Left ventricle myocardium inferior (tissue), 1 donor: ENCODE measurements at regions not wholly inside any gene's neighbourhood (a gene's known extent, or its start where the extent isn't known, plus 50 kb on each side); places are given as distances from the start of the nearest gene placed in this dataset.
A peak's percentile ranks its signal among the peaks of the same experiment; 100 is the strongest.
"Not testable (repeated sequence)": the region's sequence is repeated elsewhere in the genome, so short reads cannot be mapped to it uniquely, and the experiment has no call there.

ENCODE experiments used
- DNase-seq: peaks from one replicate; pipeline ENCODE4 v3.0.0-alpha.2; 2020
- H3K27ac ChIP-seq: fragments of 200-600 bp; replicated peaks from 2 replicates; pipeline ENCODE4 v1.8.0; 2021
- H3K27me3 ChIP-seq: fragments of 200-600 bp; 2 replicates; pipeline ENCODE4 v1.8.0; 2021; ENCODE audit warnings: low read depth
- H3K36me3 ChIP-seq: fragments of 200-600 bp; 2 replicates; pipeline ENCODE4 v1.8.0; 2021
- H3K4me1 ChIP-seq: fragments of 200-600 bp; 2 replicates; pipeline ENCODE4 v1.8.0; 2021
- H3K4me3 ChIP-seq: fragments of 200-600 bp; 2 replicates; pipeline ENCODE4 v1.8.0; 2021; ENCODE audit warnings: mild to moderate bottlenecking, moderate library complexity
- H3K9me3 ChIP-seq: fragments of 200-600 bp; replicated peaks from 2 replicates; pipeline ENCODE4 v1.8.0; 2021
- CTCF ChIP-seq: fragments of 200-600 bp; IDR thresholded peaks from 2 replicates; pipeline ENCODE4 v1.8.0; 2021; ENCODE audit warnings: antibody characterized with exemption, mild to moderate bottlenecking, borderline replicate concordance
- intact Hi-C: fragments of 100-400 bp; cut with micrococcal nuclease; formaldehyde crosslinking; loops from one replicate; pipeline ENCODE4 v1.11.0; 2022
- donor health status: DM: no; HTN: yes; CAD: no; lungs with severe emphysema.

- no peak for DNase-seq
- Histone ChIP-seq H3K4me1 (peaks cover 58% of the 10 kb centered on the region), H3K27ac (no peak overlapping the region), H3K27me3 (no peaks in the 10 kb centered on the region), H3K36me3 (no peaks in the 10 kb centered on the region), H3K4me3 (no peak overlapping the region), H3K9me3 (no peaks in the 10 kb centered on the region)
- intact Hi-C loops, result loop anchor here (10.0 kb wide), 1 partner anchor 121 kb away; the partner anchor contains the start of gene PPP2R5A
- TF ChIP-seq CTCF, result no peak
Measured at GRCh38 chr1:212164095-212164872, 120.9 kb upstream of the PPP2R5A start.

GRCh38 chr1:212166244-212166643 is 119.0 kb upstream of the PPP2R5A start:
- DNase-seq, result no peak
- intact Hi-C loops, result loop anchor here (10.0 kb wide), 1 partner anchor 119 kb away; the partner anchor contains the start of gene PPP2R5A
- H3K4me3 ChIP-seq, result no peak overlapping the region
- H3K9me3 ChIP-seq, result no peaks in the 10 kb centered on the region
- H3K4me1 ChIP-seq, result peaks cover 51% of the 10 kb centered on the region
- peak overlapping the region; percentile 78 for H3K27ac ChIP-seq
- no peaks in the 10 kb centered on the region for H3K27me3 ChIP-seq
- no peaks in the 10 kb centered on the region for H3K36me3 ChIP-seq
- no peak for TF ChIP-seq CTCF

GRCh38 chr1:212166644-212167043 is 118.6 kb upstream of the PPP2R5A start:
- peaks cover 47% of the 10 kb centered on the region for H3K4me1 ChIP-seq
- H3K9me3 ChIP-seq, result no peaks in the 10 kb centered on the region
- no peaks in the 10 kb centered on the region for H3K36me3 ChIP-seq
- peak overlapping the region; percentile 78 for H3K27ac ChIP-seq
- no peaks in the 10 kb centered on the region for H3K27me3 ChIP-seq
- no peak for DNase-seq
- intact Hi-C loops, result loop anchor here (10.0 kb wide), 1 partner anchor 118 kb away; the partner anchor contains the start of gene PPP2R5A
- TF ChIP-seq CTCF, result no peak
- peak overlapping the region; percentile 28 for H3K4me3 ChIP-seq

GRCh38 chr1:212167098-212167497 is 118.1 kb upstream of the PPP2R5A start:
- Histone ChIP-seq H3K27me3 (no peaks in the 10 kb centered on the region), H3K36me3 (no peaks in the 10 kb centered on the region), H3K4me3 (peak overlapping the region; percentile 28), H3K9me3 (no peaks in the 10 kb centered on the region), H3K4me1 (peaks cover 43% of the 10 kb centered on the region), H3K27ac (peak overlapping the region; percentile 78)
- intact Hi-C loops, result loop anchor here (10.0 kb wide), 1 partner anchor 118 kb away; the partner anchor contains the start of gene PPP2R5A
- no peak for TF ChIP-seq CTCF
- DNase-seq, result peak; percentile 58

- no peaks in the 10 kb centered on the region for H3K9me3 ChIP-seq
Measured at GRCh38 chr1:212173567-212173966, 111.6 kb upstream of the PPP2R5A start.

GRCh38 chr1:212174295-212174694 is 110.9 kb upstream of the PPP2R5A start:
- H3K4me3 ChIP-seq, DNase-seq, intact Hi-C loops, H3K27ac ChIP-seq, H3K4me1 ChIP-seq, H3K27me3 ChIP-seq, H3K36me3 ChIP-seq, H3K9me3 ChIP-seq: not testable (repeated sequence)

More at GRCh38 chr1:212173567-212173966, 111.6 kb upstream of the PPP2R5A start:
- Histone ChIP-seq H3K27ac (no peak overlapping the region), H3K4me3 (no peak overlapping the region), H3K27me3 (no peaks in the 10 kb centered on the region), H3K4me1 (peaks cover 3% of the 10 kb centered on the region), H3K36me3 (no peaks in the 10 kb centered on the region)
- TF ChIP-seq CTCF, result no peak
- DNase-seq, result no peak
- intact Hi-C loops, result no loop called here
